CD4-positive, alpha-beta T cell treated with Interleukin-17A for 1 hour (primary cell): ENCODE measurements at regions not wholly inside any gene's neighbourhood (a gene's known extent, or its start where the extent isn't known, plus 50 kb on each side); places are given as distances from the start of the nearest gene placed in this dataset.
"Not testable (repeated sequence)": the region's sequence is repeated elsewhere in the genome, so short reads cannot be mapped to it uniquely, and the experiment has no call there.

ENCODE experiments used
- DNase-seq: peaks from one replicate; pipeline ENCODE4 v3.0.0-alpha.2; 2020

- DNase-seq = no peak
Observed at GRCh38 chr15:79154483-79155135, 64.0 kb upstream of the RASGRF1 start.

GRCh38 chr15:79144290-79144689, 53.7 kb upstream of the RASGRF1 start:
- DNase-seq = not testable (repeated sequence)

- DNase-seq = no peak
Observed at GRCh38 chr15:79140846-79141570, 50.4 kb upstream of the RASGRF1 start.
